ENCODE measurements at regions not wholly inside any gene's neighbourhood (a gene's known extent, or its start where the extent isn't known, plus 50 kb on each side); places are given as distances from the start of the nearest gene placed in this dataset.
"Not testable (repeated sequence)": the region's sequence is repeated elsewhere in the genome, so short reads cannot be mapped to it uniquely, and the experiment has no call there.

GRCh38 chr2:94735536-94735935, 135.7 kb upstream of the TEKT4 start:
- H4K12ac ChIP-seq (ENCODE audit: low read depth, low read length); H3K27me3 ChIP-seq (ENCODE audit: insufficient read depth, low read length); H3K18ac ChIP-seq (ENCODE audit: low read length); H3K79me2 ChIP-seq (ENCODE audit: control insufficient read depth, insufficient read depth, low read length, poor library complexity); H4K8ac ChIP-seq (ENCODE audit: low read depth, low read length); H2BK120ac ChIP-seq (ENCODE audit: insufficient read depth, low read length, poor library complexity); H3K79me1 ChIP-seq (ENCODE audit: low read length); H2AK5ac ChIP-seq (ENCODE audit: low read length); H3K27ac ChIP-seq (ENCODE audit: low read depth, low read length); DNase-seq; H3K4me2 ChIP-seq (ENCODE audit: low read length); H3K4me3 ChIP-seq (ENCODE audit: low read depth, low read length); H3K4ac ChIP-seq (ENCODE audit: low read depth, low read length); H2AFZ ChIP-seq (ENCODE audit: insufficient read depth, low read length, poor library complexity); H3K9me3 ChIP-seq (ENCODE audit: insufficient read depth, low read depth, low read length); H2BK12ac ChIP-seq (ENCODE audit: low read length); H3K4me1 ChIP-seq (ENCODE audit: control insufficient read depth in 1 of 2, insufficient read depth in 2 of 2, low read length in 2 of 2); H4K91ac ChIP-seq (ENCODE audit: low read depth, low read length); H3K14ac ChIP-seq (ENCODE audit: low read length); H3K36me3 ChIP-seq (ENCODE audit: control insufficient read depth in 1 of 2, insufficient read depth in 2 of 2, low read length in 2 of 2); H3K23ac ChIP-seq (ENCODE audit: low read length); H2BK5ac ChIP-seq (ENCODE audit: low read depth, low read length, poor library complexity); H3K9ac ChIP-seq (ENCODE audit: low read length): not testable (repeated sequence)
- WGBS (ENCODE audit: extremely low coverage, insufficient coverage, insufficient read length): no CpG with 5 or more reads among the region's 34 CpGs

- not testable (repeated sequence) for H3K27ac ChIP-seq (ENCODE audit: low read depth, low read length); H4K8ac ChIP-seq (ENCODE audit: low read depth, low read length); H3K36me3 ChIP-seq (ENCODE audit: control insufficient read depth in 1 of 2, insufficient read depth in 2 of 2, low read length in 2 of 2); H3K4me1 ChIP-seq (ENCODE audit: control insufficient read depth in 1 of 2, insufficient read depth in 2 of 2, low read length in 2 of 2); H2AFZ ChIP-seq (ENCODE audit: insufficient read depth, low read length, poor library complexity); H3K14ac ChIP-seq (ENCODE audit: low read length); H4K12ac ChIP-seq (ENCODE audit: low read depth, low read length); H3K27me3 ChIP-seq (ENCODE audit: insufficient read depth, low read length); H4K91ac ChIP-seq (ENCODE audit: low read depth, low read length); H3K4me3 ChIP-seq (ENCODE audit: low read depth, low read length); H3K23ac ChIP-seq (ENCODE audit: low read length); H3K79me2 ChIP-seq (ENCODE audit: control insufficient read depth, insufficient read depth, low read length, poor library complexity); H3K4ac ChIP-seq (ENCODE audit: low read depth, low read length); H2BK5ac ChIP-seq (ENCODE audit: low read depth, low read length, poor library complexity); DNase-seq; H3K4me2 ChIP-seq (ENCODE audit: low read length); H3K9me3 ChIP-seq (ENCODE audit: insufficient read depth, low read depth, low read length); H3K18ac ChIP-seq (ENCODE audit: low read length); H3K9ac ChIP-seq (ENCODE audit: low read length); H2BK12ac ChIP-seq (ENCODE audit: low read length); H2AK5ac ChIP-seq (ENCODE audit: low read length); H3K79me1 ChIP-seq (ENCODE audit: low read length); H2BK120ac ChIP-seq (ENCODE audit: insufficient read depth, low read length, poor library complexity)
- no CpG with 5 or more reads among the region's 17 CpGs for WGBS (ENCODE audit: extremely low coverage, insufficient coverage, insufficient read length)
These were observed 134.1 kb upstream of the TEKT4 start for GRCh38 chr2:94737145-94737544.

- not testable (repeated sequence) for H2AFZ ChIP-seq (ENCODE audit: insufficient read depth, low read length, poor library complexity); H3K9ac ChIP-seq (ENCODE audit: low read length); H3K79me1 ChIP-seq (ENCODE audit: low read length); H2BK120ac ChIP-seq (ENCODE audit: insufficient read depth, low read length, poor library complexity); H3K4me1 ChIP-seq (ENCODE audit: control insufficient read depth in 1 of 2, insufficient read depth in 2 of 2, low read length in 2 of 2); H3K79me2 ChIP-seq (ENCODE audit: control insufficient read depth, insufficient read depth, low read length, poor library complexity); H3K9me3 ChIP-seq (ENCODE audit: insufficient read depth, low read depth, low read length); H3K27ac ChIP-seq (ENCODE audit: low read depth, low read length); H3K4me2 ChIP-seq (ENCODE audit: low read length); H3K18ac ChIP-seq (ENCODE audit: low read length); H3K4ac ChIP-seq (ENCODE audit: low read depth, low read length); H4K8ac ChIP-seq (ENCODE audit: low read depth, low read length); H3K27me3 ChIP-seq (ENCODE audit: insufficient read depth, low read length); H3K4me3 ChIP-seq (ENCODE audit: low read depth, low read length); H2BK12ac ChIP-seq (ENCODE audit: low read length); H3K36me3 ChIP-seq (ENCODE audit: control insufficient read depth in 1 of 2, insufficient read depth in 2 of 2, low read length in 2 of 2); H3K23ac ChIP-seq (ENCODE audit: low read length); H4K12ac ChIP-seq (ENCODE audit: low read depth, low read length); H4K91ac ChIP-seq (ENCODE audit: low read depth, low read length); H3K14ac ChIP-seq (ENCODE audit: low read length); H2AK5ac ChIP-seq (ENCODE audit: low read length); DNase-seq; H2BK5ac ChIP-seq (ENCODE audit: low read depth, low read length, poor library complexity)
- no CpG with 5 or more reads among the region's 25 CpGs for WGBS (ENCODE audit: extremely low coverage, insufficient coverage, insufficient read length)
These were observed 133.4 kb upstream of the TEKT4 start for GRCh38 chr2:94737736-94738342.

GRCh38 chr2:94753466-94753998, 117.7 kb upstream of the TEKT4 start:
- Histone ChIP-seq H4K91ac (ENCODE audit: low read depth, low read length) (no peak overlapping the region), H3K23ac (ENCODE audit: low read length) (no peak overlapping the region), H4K12ac (ENCODE audit: low read depth, low read length) (no peak overlapping the region), H3K27me3 (ENCODE audit: insufficient read depth, low read length) (no peaks in the 10 kb centered on the region), H3K9ac (ENCODE audit: low read length) (no peak overlapping the region), H3K79me2 (ENCODE audit: control insufficient read depth, insufficient read depth, low read length, poor library complexity) (no peaks in the 10 kb centered on the region), H3K18ac (ENCODE audit: low read length) (no peak overlapping the region), H3K9me3 (ENCODE audit: insufficient read depth, low read depth, low read length) (peaks cover 29% of the 10 kb centered on the region), H3K4ac (ENCODE audit: low read depth, low read length) (no peak overlapping the region), H2BK5ac (ENCODE audit: low read depth, low read length, poor library complexity) (no peak overlapping the region), H3K14ac (ENCODE audit: low read length) (no peak overlapping the region), H2AK5ac (ENCODE audit: low read length) (no peak overlapping the region), H4K8ac (ENCODE audit: low read depth, low read length) (no peak overlapping the region), H3K4me1 (ENCODE audit: control insufficient read depth in 1 of 2, insufficient read depth in 2 of 2, low read length in 2 of 2) (no peaks in the 10 kb centered on the region), H2BK120ac (ENCODE audit: insufficient read depth, low read length, poor library complexity) (no peak overlapping the region), H3K4me3 (ENCODE audit: low read depth, low read length) (no peak overlapping the region), H2AFZ (ENCODE audit: insufficient read depth, low read length, poor library complexity) (no peak overlapping the region), H3K36me3 (ENCODE audit: control insufficient read depth in 1 of 2, insufficient read depth in 2 of 2, low read length in 2 of 2) (no peaks in the 10 kb centered on the region), H3K79me1 (ENCODE audit: low read length) (no peaks in the 10 kb centered on the region), H2BK12ac (ENCODE audit: low read length) (no peak overlapping the region), H3K27ac (ENCODE audit: low read depth, low read length) (no peak overlapping the region), H3K4me2 (ENCODE audit: low read length) (no peak overlapping the region)
- whole genome bisulfite sequencing (ENCODE audit: extremely low coverage, insufficient coverage, insufficient read length): 100% methylated on average over 1 of the region's 2 CpGs
- no peak for DNase-seq
